ENCODE measurements at regions not wholly inside any gene's neighbourhood (a gene's known extent, or its start where the extent isn't known, plus 50 kb on each side); places are given as distances from the start of the nearest gene placed in this dataset.

- Histone ChIP-seq H4K20me1 (ENCODE audit: low read depth) (no peaks in the 10 kb centered on the region), H3F3A (ENCODE audit: low read depth) (no peaks in the 10 kb centered on the region), H3K27ac (no peak overlapping the region), H3K4me1 (no peaks in the 10 kb centered on the region), H3K79me2 (ENCODE audit: low read depth) (no peaks in the 10 kb centered on the region), H3K4me3 (no peak overlapping the region), H2AFZ (replicated peaks) (no peak overlapping the region), H3K9me3 (ENCODE audit: low read depth) (no peaks in the 10 kb centered on the region), H3K27me3 (no peaks in the 10 kb centered on the region), H3K9ac (no peak overlapping the region), H3K36me3 (no peaks in the 10 kb centered on the region), H3K4me2 (no peak overlapping the region)
- Mint-ChIP-seq H3K4me3 (no peak overlapping the region), H3K27ac (no peak overlapping the region), H3K4me1 (peaks cover 10% of the 10 kb centered on the region), H3K36me3 (no peaks in the 10 kb centered on the region), H3K9me3 (no peaks in the 10 kb centered on the region), H3K27me3 (ENCODE audit: insufficient read depth, low read depth) (no peaks in the 10 kb centered on the region)
- no peak for DNase-seq (ENCODE audit: low spot score)
- no peak for TF ChIP-seq EZH2phosphoT487 (IDR thresholded peaks at IDR 0.05)
- no peak for TF ChIP-seq CTCF (IDR thresholded peaks at IDR 0.05)
- no peak for TF ChIP-seq EZH2 (IDR thresholded peaks at IDR 0.05)
Observed at GRCh38 chr5:117486879-117487391, 912.3 kb upstream of the SEMA6A start.

GRCh38 chr5:117486261-117486660, 911.6 kb upstream of the SEMA6A start:
- Histone ChIP-seq H3K79me2 (ENCODE audit: low read depth) (no peaks in the 10 kb centered on the region), H3K4me3 (no peak overlapping the region), H3K27me3 (no peaks in the 10 kb centered on the region), H3K9me3 (ENCODE audit: low read depth) (no peaks in the 10 kb centered on the region), H3K4me1 (no peaks in the 10 kb centered on the region), H3K36me3 (no peaks in the 10 kb centered on the region), H4K20me1 (ENCODE audit: low read depth) (no peaks in the 10 kb centered on the region), H3K9ac (no peak overlapping the region), H3F3A (ENCODE audit: low read depth) (no peaks in the 10 kb centered on the region), H3K4me2 (no peak overlapping the region), H2AFZ (replicated peaks) (no peak overlapping the region), H3K27ac (no peak overlapping the region)
- TF ChIP-seq EZH2 (IDR thresholded peaks at IDR 0.05) (no peak), EZH2phosphoT487 (IDR thresholded peaks at IDR 0.05) (no peak)
- no peaks in the 10 kb centered on the region for H3K27me3 Mint-ChIP-seq (ENCODE audit: insufficient read depth, low read depth)
- H3K27ac Mint-ChIP-seq, result no peak overlapping the region
- no peaks in the 10 kb centered on the region for H3K9me3 Mint-ChIP-seq
- no peak for DNase-seq (ENCODE audit: low spot score)
- no peak overlapping the region for H3K4me3 Mint-ChIP-seq
- H3K36me3 Mint-ChIP-seq, result no peaks in the 10 kb centered on the region
- peaks cover 10% of the 10 kb centered on the region for H3K4me1 Mint-ChIP-seq

GRCh38 chr5:117475919-117476318, 901.3 kb upstream of the SEMA6A start:
- TF ChIP-seq CTCF (IDR thresholded peaks at IDR 0.05) (no peak), EZH2phosphoT487 (IDR thresholded peaks at IDR 0.05) (no peak), EZH2 (IDR thresholded peaks at IDR 0.05) (no peak)

GRCh38 chr5:117473165-117473564, 898.5 kb upstream of the SEMA6A start:
- Histone ChIP-seq H3F3A (ENCODE audit: low read depth) (no peaks in the 10 kb centered on the region), H3K9ac (no peak overlapping the region), H3K4me2 (peak overlapping the region; percentile 39), H2AFZ (replicated peaks) (no peak overlapping the region), H3K4me3 (no peak overlapping the region), H3K36me3 (no peaks in the 10 kb centered on the region), H3K4me1 (peaks cover 12% of the 10 kb centered on the region), H3K27ac (peak overlapping the region; percentile 6), H3K9me3 (ENCODE audit: low read depth) (no peaks in the 10 kb centered on the region), H3K79me2 (ENCODE audit: low read depth) (no peaks in the 10 kb centered on the region), H3K27me3 (no peaks in the 10 kb centered on the region), H4K20me1 (ENCODE audit: low read depth) (no peaks in the 10 kb centered on the region)
- no peak for TF ChIP-seq EZH2phosphoT487 (IDR thresholded peaks at IDR 0.05)
- no peak for TF ChIP-seq CTCF (IDR thresholded peaks at IDR 0.05)
- TF ChIP-seq EZH2 (IDR thresholded peaks at IDR 0.05), result no peak
- H3K4me1 Mint-ChIP-seq, result peaks cover 30% of the 10 kb centered on the region
- H3K27ac Mint-ChIP-seq, result peak overlapping the region; percentile 98
- H3K36me3 Mint-ChIP-seq, result no peaks in the 10 kb centered on the region
- peak overlapping the region; percentile 71 for H3K4me3 Mint-ChIP-seq
- no peaks in the 10 kb centered on the region for H3K27me3 Mint-ChIP-seq (ENCODE audit: insufficient read depth, low read depth)
- H3K9me3 Mint-ChIP-seq, result no peaks in the 10 kb centered on the region
- DNase-seq (ENCODE audit: low spot score), result peak; percentile 65

More at GRCh38 chr5:117475919-117476318, 901.3 kb upstream of the SEMA6A start:
- no peaks in the 10 kb centered on the region for H3K79me2 ChIP-seq (ENCODE audit: low read depth)
- Mint-ChIP-seq H3K9me3 (peaks cover 2% of the 10 kb centered on the region), H3K27me3 (ENCODE audit: insufficient read depth, low read depth) (no peaks in the 10 kb centered on the region), H3K4me1 (peaks cover 30% of the 10 kb centered on the region), H3K4me3 (no peak overlapping the region), H3K36me3 (no peaks in the 10 kb centered on the region), H3K27ac (no peak overlapping the region)
- H3K4me1 ChIP-seq, result peaks cover 12% of the 10 kb centered on the region
- no peak overlapping the region for H2AFZ ChIP-seq (replicated peaks)
- no peaks in the 10 kb centered on the region for H3K9me3 ChIP-seq (ENCODE audit: low read depth)
- H4K20me1 ChIP-seq (ENCODE audit: low read depth), result no peaks in the 10 kb centered on the region
- no peak overlapping the region for H3K4me3 ChIP-seq
- no peaks in the 10 kb centered on the region for H3K36me3 ChIP-seq
- H3K4me2 ChIP-seq, result no peak overlapping the region
- DNase-seq (ENCODE audit: low spot score), result no peak
- no peak overlapping the region for H3K27ac ChIP-seq
- no peaks in the 10 kb centered on the region for H3K27me3 ChIP-seq
- H3F3A ChIP-seq (ENCODE audit: low read depth), result no peaks in the 10 kb centered on the region
- H3K9ac ChIP-seq, result no peak overlapping the region

All from neural progenitor cell (in vitro differentiated cells).